ENCODE measurements at regions not wholly inside any gene's neighbourhood (a gene's known extent, or its start where the extent isn't known, plus 50 kb on each side); places are given as distances from the start of the nearest gene placed in this dataset.
A peak's percentile ranks its signal among the peaks of the same experiment; 100 is the strongest.

- in situ Hi-C loops (cut with HindIII; ENCODE audit: low pct_unique_long_range_greater_than_20kb, low sequenced_read_pairs), result no loop called here
- no peak for DNase-seq (ENCODE audit: low read depth, low spot score)
Measured at GRCh38 chr2:10233131-10234012, 69.3 kb upstream of the HPCAL1 start.

- in situ Hi-C loops (cut with HindIII; ENCODE audit: low pct_unique_long_range_greater_than_20kb, low sequenced_read_pairs), result no loop called here
- no peak for DNase-seq (ENCODE audit: low read depth, low spot score)
Measured at GRCh38 chr2:10234013-10234306, 68.7 kb upstream of the HPCAL1 start.

GRCh38 chr2:10234409-10235094, 68.2 kb upstream of the HPCAL1 start:
- in situ Hi-C loops (cut with HindIII; ENCODE audit: low pct_unique_long_range_greater_than_20kb, low sequenced_read_pairs), result no loop called here

DNA sequence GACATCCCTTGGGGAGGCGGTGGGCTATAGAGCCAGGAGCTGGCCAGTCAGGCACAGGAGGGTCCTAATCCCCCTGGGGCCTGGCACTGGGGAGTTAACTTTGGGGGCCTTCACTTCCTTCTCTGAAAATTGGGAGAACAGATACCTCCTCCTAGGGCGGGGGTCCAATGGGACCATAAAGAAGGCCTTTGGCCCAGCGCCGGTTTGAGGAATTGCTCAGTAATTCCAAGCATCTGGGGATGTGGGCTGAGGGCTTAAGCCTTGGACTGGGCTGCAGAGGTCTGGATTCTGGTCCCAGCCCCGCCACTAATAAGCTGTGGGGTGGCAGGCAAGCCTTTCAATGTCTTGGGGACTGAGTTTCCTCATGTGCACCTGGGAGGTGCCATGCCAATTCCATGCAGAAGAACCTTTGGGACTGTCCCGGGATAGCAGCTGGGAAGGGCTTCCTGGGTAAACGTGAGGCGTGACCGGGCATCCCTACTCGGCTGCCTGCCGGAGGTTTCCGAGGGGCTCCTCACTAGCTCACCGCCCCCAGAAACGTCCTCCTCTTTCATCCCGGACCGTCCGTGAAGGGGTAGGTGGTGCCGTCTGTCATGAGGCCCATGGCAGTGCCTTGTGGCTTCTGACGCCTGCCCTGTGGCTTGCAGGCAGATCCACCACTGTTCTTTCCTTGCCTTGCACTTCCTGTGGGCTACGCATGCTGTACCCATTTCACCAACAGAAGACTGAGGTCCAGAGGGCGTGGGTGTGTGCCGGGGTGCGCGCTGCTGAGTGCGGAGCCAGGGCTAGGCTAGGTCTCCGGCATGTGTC, 67.4 kb upstream of the HPCAL1 start:
- in situ Hi-C loops (cut with HindIII; ENCODE audit: low pct_unique_long_range_greater_than_20kb, low sequenced_read_pairs), result no loop called here
- DNase-seq (ENCODE audit: low read depth, low spot score), result no peak

More at GRCh38 chr2:10234409-10235094, 68.2 kb upstream of the HPCAL1 start:
- no peak for DNase-seq (ENCODE audit: low read depth, low spot score)

- DNase-seq (ENCODE audit: low read depth, low spot score), result no peak
- in situ Hi-C loops (cut with HindIII; ENCODE audit: low pct_unique_long_range_greater_than_20kb, low sequenced_read_pairs), result no loop called here
Measured at GRCh38 chr2:10235909-10236550, 66.7 kb upstream of the HPCAL1 start.

- no peak for DNase-seq (ENCODE audit: low read depth, low spot score)
Measured at GRCh38 chr2:10236571-10237391, 65.9 kb upstream of the HPCAL1 start.

GRCh38 chr2:10237392-10238321, 65.0 kb upstream of the HPCAL1 start:
- in situ Hi-C loops (cut with HindIII; ENCODE audit: low pct_unique_long_range_greater_than_20kb, low sequenced_read_pairs), result no loop called here
- DNase-seq (ENCODE audit: low read depth, low spot score), result no peak

More at GRCh38 chr2:10236571-10237391, 65.9 kb upstream of the HPCAL1 start:
- in situ Hi-C loops (cut with HindIII; ENCODE audit: low pct_unique_long_range_greater_than_20kb, low sequenced_read_pairs), result no loop called here

DNA sequence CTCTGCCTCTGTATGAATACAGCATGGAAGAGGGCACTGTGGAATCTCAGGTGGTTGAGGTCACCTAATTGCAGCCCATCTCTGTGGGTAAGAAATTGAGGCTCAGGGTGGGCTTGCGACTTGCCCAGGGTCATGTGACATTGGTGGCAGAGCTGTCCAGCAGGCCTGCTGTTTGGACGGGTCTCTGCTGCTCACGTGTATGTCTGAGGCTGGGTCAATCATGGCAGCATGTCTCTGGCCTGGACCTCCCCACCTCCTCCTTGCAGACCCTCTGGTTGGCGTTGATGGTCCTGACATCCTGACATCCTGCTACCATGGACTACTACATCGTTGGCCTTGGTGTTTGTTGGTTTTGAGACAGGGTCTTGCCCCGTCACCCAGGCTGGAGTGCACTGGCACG, 64.3 kb upstream of the HPCAL1 start:
- in situ Hi-C loops (cut with HindIII; ENCODE audit: low pct_unique_long_range_greater_than_20kb, low sequenced_read_pairs), result no loop called here
- no peak for DNase-seq (ENCODE audit: low read depth, low spot score)

DNA sequence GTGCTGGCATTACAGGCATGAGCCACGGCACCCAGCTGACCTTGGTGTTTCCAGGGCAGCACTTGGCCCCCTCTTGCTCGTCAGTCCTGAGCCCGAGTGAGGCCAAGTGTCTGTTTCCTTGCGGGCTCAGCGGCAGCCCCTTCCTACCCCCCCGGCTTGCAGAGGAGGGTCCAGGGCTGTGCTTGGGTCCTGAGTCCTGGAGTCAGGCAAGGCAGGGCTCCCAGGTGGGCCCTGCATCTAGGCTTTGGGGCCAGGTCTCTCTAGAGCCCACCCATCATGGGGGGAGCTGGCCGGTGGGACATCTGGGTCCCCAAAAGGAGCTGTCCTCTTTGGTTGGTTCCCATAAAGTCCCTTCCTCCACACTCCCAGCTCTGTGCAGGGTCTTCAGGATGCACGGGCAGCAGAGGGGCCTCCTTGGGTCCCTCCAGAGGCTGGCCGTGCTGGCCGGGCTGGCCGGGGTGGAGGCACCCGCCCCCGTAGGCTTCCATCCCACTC, 63.7 kb upstream of the HPCAL1 start:
- DNase-seq (ENCODE audit: low read depth, low spot score), result no peak
- in situ Hi-C loops (cut with HindIII; ENCODE audit: low pct_unique_long_range_greater_than_20kb, low sequenced_read_pairs), result no loop called here

DNA sequence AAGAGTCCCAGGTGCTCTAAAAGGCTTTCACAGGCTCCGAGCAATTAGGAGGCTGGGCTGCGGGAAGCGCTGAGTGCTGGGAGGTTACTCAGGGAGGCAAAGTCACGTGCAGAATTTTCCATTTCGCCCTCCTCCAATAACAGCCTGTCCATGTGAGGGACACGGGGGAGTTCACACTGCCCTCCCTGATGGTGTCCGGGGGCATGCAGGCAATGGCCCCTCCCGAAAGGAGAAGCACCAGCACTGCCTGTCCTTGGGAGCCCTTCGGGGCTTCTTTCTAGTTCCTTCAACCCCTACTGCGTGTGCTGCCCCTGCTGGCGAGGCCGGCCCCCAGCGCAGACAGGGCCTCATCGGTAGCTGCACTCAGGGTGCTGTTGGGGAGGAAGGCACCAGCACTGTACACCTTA, 63.1 kb upstream of the HPCAL1 start:
- in situ Hi-C loops (cut with HindIII; ENCODE audit: low pct_unique_long_range_greater_than_20kb, low sequenced_read_pairs), result no loop called here
- peak; percentile 25 for DNase-seq (ENCODE audit: low read depth, low spot score)

DNA sequence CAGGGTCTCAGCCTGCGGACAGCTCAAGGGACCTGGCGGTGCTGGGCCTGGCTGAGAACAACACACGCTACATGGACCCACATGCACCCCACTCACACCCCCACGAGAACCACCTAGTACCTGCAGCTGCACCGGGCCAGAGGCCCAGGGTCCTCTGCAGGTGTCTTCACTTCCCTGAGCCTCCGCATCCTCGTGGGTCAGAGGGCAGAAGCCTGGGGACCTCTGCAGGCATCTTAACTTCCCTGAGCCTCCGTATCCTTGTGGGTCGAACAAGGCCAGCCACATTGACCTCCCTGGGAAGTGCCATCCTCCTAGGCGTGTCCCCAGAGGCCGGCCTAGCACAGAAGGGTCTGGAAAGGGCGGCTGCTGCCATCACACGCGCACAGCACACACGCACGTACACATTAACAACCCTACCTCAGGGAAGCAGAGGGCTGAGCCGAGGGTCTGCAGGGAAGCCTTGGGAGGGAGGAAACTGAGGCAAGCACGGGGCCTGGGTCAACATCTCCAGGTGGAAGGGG, 62.5 kb upstream of the HPCAL1 start:
- DNase-seq (ENCODE audit: low read depth, low spot score), result no peak
- in situ Hi-C loops (cut with HindIII; ENCODE audit: low pct_unique_long_range_greater_than_20kb, low sequenced_read_pairs), result no loop called here

- in situ Hi-C loops (cut with HindIII; ENCODE audit: low pct_unique_long_range_greater_than_20kb, low sequenced_read_pairs), result no loop called here
- no peak for DNase-seq (ENCODE audit: low read depth, low spot score)
Measured at GRCh38 chr2:10240911-10241610, 61.6 kb upstream of the HPCAL1 start.

GRCh38 chr2:10241641-10242430, 60.9 kb upstream of the HPCAL1 start:
- in situ Hi-C loops (cut with HindIII; ENCODE audit: low pct_unique_long_range_greater_than_20kb, low sequenced_read_pairs), result no loop called here
- DNase-seq (ENCODE audit: low read depth, low spot score), result no peak

DNA sequence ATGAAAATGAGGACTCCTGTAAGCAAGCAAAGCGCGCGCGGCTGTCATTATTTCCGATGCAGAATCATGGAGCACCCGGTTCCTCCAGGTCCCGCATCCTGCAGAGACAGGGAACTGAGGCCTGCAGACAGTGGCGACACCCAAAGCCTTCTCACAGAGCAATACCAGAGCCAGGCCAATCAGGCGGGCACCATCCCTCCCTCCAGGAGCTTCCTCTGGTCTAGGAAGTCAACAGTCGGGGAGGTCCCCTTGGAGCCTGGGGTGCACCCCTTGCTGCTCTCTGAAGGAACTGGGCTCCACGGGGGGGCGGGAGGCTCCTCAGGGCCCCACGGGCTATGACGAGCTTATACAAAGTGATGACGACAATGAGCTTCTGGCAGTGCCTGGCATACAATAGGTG, 60.3 kb upstream of the HPCAL1 start:
- no peak for DNase-seq (ENCODE audit: low read depth, low spot score)
- in situ Hi-C loops (cut with HindIII; ENCODE audit: low pct_unique_long_range_greater_than_20kb, low sequenced_read_pairs), result no loop called here

All from SK-MEL-5 (cell line).